ENCODE measurements at regions not wholly inside any gene's neighbourhood (a gene's known extent, or its start where the extent isn't known, plus 50 kb on each side); places are given as distances from the start of the nearest gene placed in this dataset.

- H3K4me3 Mint-ChIP-seq: no peak overlapping the region
- H3K4me1 Mint-ChIP-seq: no peaks in the 10 kb centered on the region
- CTCF ChIA-PET: no interaction called here
- ATAC-seq (no peak), DNase-seq (no peak)
- peaks cover 1% of the 10 kb centered on the region for H3K9me3 Mint-ChIP-seq (ENCODE audit: low read depth)
- H3K36me3 Mint-ChIP-seq: no peaks in the 10 kb centered on the region
- no peaks in the 10 kb centered on the region for H3K27me3 Mint-ChIP-seq
- H3K27ac Mint-ChIP-seq: no peak overlapping the region
Measured at GRCh38 chr6:8268156-8268555, 165.8 kb upstream of the EEF1E1 start.

- H3K36me3 Mint-ChIP-seq: no peaks in the 10 kb centered on the region
- H3K4me1 Mint-ChIP-seq: no peaks in the 10 kb centered on the region
- DNase-seq (no peak), ATAC-seq (no peak)
- no peak overlapping the region for H3K4me3 Mint-ChIP-seq
- peaks cover 2% of the 10 kb centered on the region for H3K9me3 Mint-ChIP-seq (ENCODE audit: low read depth)
- no peak overlapping the region for H3K27ac Mint-ChIP-seq
- CTCF ChIA-PET: no interaction called here
- H3K27me3 Mint-ChIP-seq: no peaks in the 10 kb centered on the region
Measured at GRCh38 chr6:8260610-8261009, 158.3 kb upstream of the EEF1E1 start.

GRCh38 chr6:8246403-8246802, 144.1 kb upstream of the EEF1E1 start:
- no peaks in the 10 kb centered on the region for H3K36me3 Mint-ChIP-seq
- no peaks in the 10 kb centered on the region for H3K4me1 Mint-ChIP-seq
- no peak overlapping the region for H3K4me3 Mint-ChIP-seq
- H3K27me3 Mint-ChIP-seq: no peaks in the 10 kb centered on the region
- CTCF ChIA-PET: no interaction called here
- no peaks in the 10 kb centered on the region for H3K9me3 Mint-ChIP-seq (ENCODE audit: low read depth)
- no peak for DNase-seq
- no peak for ATAC-seq
- no peak overlapping the region for H3K27ac Mint-ChIP-seq

GRCh38 chr6:8245726-8246125, 143.4 kb upstream of the EEF1E1 start:
- DNase-seq: no peak
- Mint-ChIP-seq H3K4me3 (no peak overlapping the region), H3K27me3 (no peaks in the 10 kb centered on the region), H3K27ac (no peak overlapping the region), H3K9me3 (ENCODE audit: low read depth) (no peaks in the 10 kb centered on the region), H3K4me1 (no peaks in the 10 kb centered on the region), H3K36me3 (no peaks in the 10 kb centered on the region)
- no peak for ATAC-seq
- CTCF ChIA-PET: no interaction called here

- Mint-ChIP-seq H3K27me3 (no peaks in the 10 kb centered on the region), H3K4me1 (no peaks in the 10 kb centered on the region), H3K36me3 (no peaks in the 10 kb centered on the region), H3K27ac (no peak overlapping the region), H3K4me3 (no peak overlapping the region), H3K9me3 (ENCODE audit: low read depth) (no peaks in the 10 kb centered on the region)
- CTCF ChIA-PET: no interaction called here
- DNase-seq (no peak), ATAC-seq (no peak)
Measured at GRCh38 chr6:8243475-8243874, 141.1 kb upstream of the EEF1E1 start.

GRCh38 chr6:8242885-8243284, 140.5 kb upstream of the EEF1E1 start:
- Mint-ChIP-seq H3K9me3 (ENCODE audit: low read depth) (no peaks in the 10 kb centered on the region), H3K27me3 (no peaks in the 10 kb centered on the region), H3K36me3 (no peaks in the 10 kb centered on the region), H3K27ac (no peak overlapping the region), H3K4me1 (no peaks in the 10 kb centered on the region), H3K4me3 (no peak overlapping the region)
- no peak for DNase-seq
- ATAC-seq: no peak
- CTCF ChIA-PET: no interaction called here

- CTCF ChIA-PET: no interaction called here
- H3K36me3 Mint-ChIP-seq: no peaks in the 10 kb centered on the region
- no peak for ATAC-seq
- DNase-seq: no peak
- H3K27ac Mint-ChIP-seq: no peak overlapping the region
- H3K27me3 Mint-ChIP-seq: no peaks in the 10 kb centered on the region
- H3K4me3 Mint-ChIP-seq: no peak overlapping the region
- no peaks in the 10 kb centered on the region for H3K4me1 Mint-ChIP-seq
- H3K9me3 Mint-ChIP-seq (ENCODE audit: low read depth): no peaks in the 10 kb centered on the region
Measured at GRCh38 chr6:8240301-8240700, 138.0 kb upstream of the EEF1E1 start.

- CTCF ChIA-PET: interaction anchor here (1.1 kb wide), 1 partner anchor 19 kb away, joined by 5 read pairs; no protein-coding TSS in a partner anchor
- ATAC-seq (no peak), DNase-seq (no peak)
- Mint-ChIP-seq H3K4me3 (no peak overlapping the region), H3K27ac (no peak overlapping the region), H3K36me3 (no peaks in the 10 kb centered on the region), H3K27me3 (peaks cover 4% of the 10 kb centered on the region), H3K4me1 (no peaks in the 10 kb centered on the region), H3K9me3 (ENCODE audit: low read depth) (no peaks in the 10 kb centered on the region)
Measured at GRCh38 chr6:8238773-8239683, 136.7 kb upstream of the EEF1E1 start.

GRCh38 chr6:8237668-8238067, 135.3 kb upstream of the EEF1E1 start:
- Mint-ChIP-seq H3K27me3 (peaks cover 4% of the 10 kb centered on the region), H3K27ac (no peak overlapping the region), H3K9me3 (ENCODE audit: low read depth) (no peaks in the 10 kb centered on the region), H3K4me3 (no peak overlapping the region), H3K4me1 (no peaks in the 10 kb centered on the region), H3K36me3 (no peaks in the 10 kb centered on the region)
- CTCF ChIA-PET: no interaction called here
- ATAC-seq: no peak
- no peak for DNase-seq

- CTCF ChIA-PET: no interaction called here
- ATAC-seq (no peak), DNase-seq (no peak)
- Mint-ChIP-seq H3K36me3 (no peaks in the 10 kb centered on the region), H3K4me1 (no peaks in the 10 kb centered on the region), H3K27me3 (peaks cover 4% of the 10 kb centered on the region), H3K9me3 (ENCODE audit: low read depth) (no peaks in the 10 kb centered on the region), H3K27ac (no peak overlapping the region), H3K4me3 (no peak overlapping the region)
Measured at GRCh38 chr6:8236956-8237355, 134.6 kb upstream of the EEF1E1 start.

- Mint-ChIP-seq H3K27ac (no peak overlapping the region), H3K4me3 (no peak overlapping the region), H3K27me3 (peaks cover 4% of the 10 kb centered on the region), H3K9me3 (ENCODE audit: low read depth) (no peaks in the 10 kb centered on the region), H3K36me3 (no peaks in the 10 kb centered on the region), H3K4me1 (no peaks in the 10 kb centered on the region)
- DNase-seq: no peak
- no peak for ATAC-seq
- CTCF ChIA-PET: interaction anchor here (1.1 kb wide), 1 partner anchor 16 kb away, joined by 3 read pairs; no protein-coding TSS in a partner anchor
Measured at GRCh38 chr6:8234321-8234720, 132.0 kb upstream of the EEF1E1 start.

GRCh38 chr6:8231956-8232355, 129.6 kb upstream of the EEF1E1 start:
- ATAC-seq (no peak), DNase-seq (no peak)
- H3K4me3 Mint-ChIP-seq: no peak overlapping the region
- H3K27ac Mint-ChIP-seq: no peak overlapping the region
- H3K36me3 Mint-ChIP-seq: no peaks in the 10 kb centered on the region
- H3K4me1 Mint-ChIP-seq: no peaks in the 10 kb centered on the region
- H3K9me3 Mint-ChIP-seq (ENCODE audit: low read depth): no peaks in the 10 kb centered on the region
- CTCF ChIA-PET: interaction anchor here (0.6 kb wide), 1 partner anchor 213 kb away, joined by 5 read pairs; no protein-coding TSS in a partner anchor
- H3K27me3 Mint-ChIP-seq: peaks cover 4% of the 10 kb centered on the region

GRCh38 chr6:8229915-8230756, 127.8 kb upstream of the EEF1E1 start:
- ATAC-seq (no peak), DNase-seq (no peak)
- no peaks in the 10 kb centered on the region for H3K36me3 Mint-ChIP-seq
- peaks cover 3% of the 10 kb centered on the region for H3K27me3 Mint-ChIP-seq
- H3K9me3 Mint-ChIP-seq (ENCODE audit: low read depth): no peaks in the 10 kb centered on the region
- no peaks in the 10 kb centered on the region for H3K4me1 Mint-ChIP-seq
- no peak overlapping the region for H3K4me3 Mint-ChIP-seq
- CTCF ChIA-PET: no interaction called here
- H3K27ac Mint-ChIP-seq: no peak overlapping the region

- Mint-ChIP-seq H3K27me3 (no peaks in the 10 kb centered on the region), H3K4me1 (no peaks in the 10 kb centered on the region), H3K36me3 (no peaks in the 10 kb centered on the region), H3K4me3 (no peak overlapping the region), H3K9me3 (ENCODE audit: low read depth) (no peaks in the 10 kb centered on the region), H3K27ac (no peak overlapping the region)
- CTCF ChIA-PET: no interaction called here
- DNase-seq: no peak
- ATAC-seq: no peak
Measured at GRCh38 chr6:8225113-8225512, 122.8 kb upstream of the EEF1E1 start.
